Right lobe of liver (tissue), 6 donors: ENCODE measurements at regions not wholly inside any gene's neighbourhood (a gene's known extent, or its start where the extent isn't known, plus 50 kb on each side); places are given as distances from the start of the nearest gene placed in this dataset.

ENCODE experiments used
- ATAC-seq, 4 donors: fragments of 200-7000 bp; cut with Tn5 transposase; one replicate each; pipeline ENCODE4 v1.9.1; 2020; ENCODE audit warnings: mild to moderate bottlenecking in 4 of 4, moderate library complexity in 4 of 4
- DNase-seq, 3 donors: peaks; one replicate each; pipeline ENCODE4 v3.0.0-alpha.2; 2020
- H3K27ac ChIP-seq, 3 donors: fragments of 200-600 bp; one replicate each; pipeline ENCODE4 v1.8.0; 2022
- H3K27me3 ChIP-seq, 2 donors: fragments of 200-600 bp; one replicate each; pipeline ENCODE4 v1.8.0; 2022
- H3K36me3 ChIP-seq, 4 donors: fragments of 200-600 bp; sonication (generic) in 1 of 4; one replicate each; pipeline versions ENCODE4 v1.5.1 to v1.8.0; 2017 to 2022; ENCODE audit warnings: control low read depth in 1 of 4
- H3K4me1 ChIP-seq, 4 donors: fragments of 200-600 bp; sonication (generic) in 1 of 4; one replicate each; pipeline versions ENCODE4 v1.5.1 to v1.8.0; 2017 to 2022; ENCODE audit warnings: control low read depth in 1 of 4
- H3K4me3 ChIP-seq, 3 donors: fragments of 200-600 bp; one replicate each; pipeline ENCODE4 v1.8.0; 2022
- H3K9me3 ChIP-seq, 4 donors: fragments of 200-600 bp; sonication (generic) in 1 of 4; one replicate each; pipeline versions ENCODE4 v1.5.1 to v1.8.0; 2017 to 2022; ENCODE audit warnings: control low read depth in 1 of 4
- POLR2A ChIP-seq: fragments of 450-650 bp; IDR thresholded peaks from one replicate; pipeline ENCODE4 v1.6.1; 2017; ENCODE audit warnings: antibody characterized with exemption, mild to moderate bottlenecking
- WGBS: methylation state at CpG from one replicate; pipeline ENCODE4 v1.1.6; 2018; ENCODE audit warnings: low coverage, low lambda C conversion rate; ENCODE audit not compliant: insufficient coverage; ENCODE audit errors: missing lambda C conversion rate; 5-methylcytosine and 5-hydroxymethylcytosine counted together
- intact Hi-C, 2 donors: fragments of 100-400 bp; cut with DNase I; formaldehyde crosslinking; loops; one replicate each; pipeline versions ENCODE4 v1.11.2 to v1.14.1; 2022
- TF ChIP-seq, protein P1 (sequence below), 4 donors: fragments of 200-600 bp in 3 of 4; fragments of 450-650 bp in 1 of 4; IDR thresholded peaks; one replicate each; pipeline versions ENCODE4 v1.5.1 to v1.8.0; 2016 to 2022; ENCODE audit warnings: antibody characterized with exemption in 4 of 4, mild to moderate bottlenecking in 2 of 4
- donor health status: DM: no; HTN: yes; CAD: no.
- donor health status: DM: no; HTN: no; CAD: no.
- donor health status: DM: no; HTN: no; CAD: no.
- donor health status: DM: no; HTN: yes; CAD: no.
- donor health status: DM: no; HTN: yes; CAD: no.

DNA sequence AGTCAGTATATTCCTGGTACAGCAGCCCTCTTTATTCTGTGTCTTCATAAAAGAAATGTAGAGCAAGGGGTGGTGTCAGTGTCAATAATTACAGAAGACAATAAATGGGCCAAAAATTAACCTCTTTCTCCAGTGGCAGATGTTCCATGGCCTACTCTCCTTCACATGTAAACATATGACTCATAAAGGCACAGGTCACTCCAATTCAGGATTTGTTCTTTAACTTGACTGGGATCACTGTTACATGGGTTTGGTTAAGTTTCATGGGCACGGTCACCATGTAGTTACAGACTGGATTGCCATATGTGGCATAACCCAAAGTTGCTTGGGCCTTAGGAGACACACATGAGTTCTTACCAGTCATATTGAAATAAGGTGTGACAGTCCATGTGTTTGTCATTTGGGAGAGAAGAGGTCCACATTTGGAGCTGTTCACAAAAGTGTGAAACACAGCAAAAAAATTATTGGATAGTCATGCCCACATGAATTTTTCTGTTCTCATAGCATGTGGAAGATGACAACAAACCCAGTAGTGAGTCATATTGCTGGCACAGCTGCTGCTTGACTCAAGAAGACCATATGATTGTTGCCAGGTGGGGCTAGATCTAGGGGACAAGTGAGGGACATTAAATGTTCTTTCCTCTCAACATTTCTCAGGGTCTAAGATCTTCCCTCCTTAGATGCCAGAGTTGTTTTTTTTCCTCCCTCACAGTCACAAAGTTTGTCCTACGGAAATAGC, 68.1 kb upstream of the HTR2A start:
- peak in 1 of 4 donors; percentile 71 for ATAC-seq

DNA sequence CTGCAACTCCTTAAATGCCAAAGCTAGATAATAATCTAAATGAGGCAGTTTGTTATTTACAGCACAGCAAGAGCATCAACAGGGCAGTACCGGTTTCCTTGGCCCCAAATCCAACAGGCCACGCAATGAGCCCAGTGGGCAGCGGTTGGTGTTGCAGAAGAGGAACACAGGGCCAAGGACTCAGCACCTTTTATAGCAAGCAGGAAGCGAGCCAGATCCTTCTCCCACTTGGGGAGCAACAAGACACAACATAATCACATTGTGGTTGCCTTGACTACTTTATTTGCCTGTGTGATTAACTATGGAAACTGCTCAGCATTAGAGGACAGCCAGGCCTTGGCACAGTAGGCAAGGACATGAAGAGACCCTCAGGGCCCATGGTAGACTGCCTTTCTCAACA, 67.1 kb upstream of the HTR2A start:
- 84% methylated on average over 2 of the region's 4 CpGs for WGBS
- no peak for ATAC-seq

More for the DNA sequence above, 68.1 kb upstream of the HTR2A start:
- no peak overlapping the region for H3K4me3 ChIP-seq
- no peak for DNase-seq
- intact Hi-C loops = no loop called here
- no peaks in the 10 kb centered on the region for H3K27me3 ChIP-seq
- no peaks in the 10 kb centered on the region for H3K4me1 ChIP-seq
- TF ChIP-seq, protein P1, sequence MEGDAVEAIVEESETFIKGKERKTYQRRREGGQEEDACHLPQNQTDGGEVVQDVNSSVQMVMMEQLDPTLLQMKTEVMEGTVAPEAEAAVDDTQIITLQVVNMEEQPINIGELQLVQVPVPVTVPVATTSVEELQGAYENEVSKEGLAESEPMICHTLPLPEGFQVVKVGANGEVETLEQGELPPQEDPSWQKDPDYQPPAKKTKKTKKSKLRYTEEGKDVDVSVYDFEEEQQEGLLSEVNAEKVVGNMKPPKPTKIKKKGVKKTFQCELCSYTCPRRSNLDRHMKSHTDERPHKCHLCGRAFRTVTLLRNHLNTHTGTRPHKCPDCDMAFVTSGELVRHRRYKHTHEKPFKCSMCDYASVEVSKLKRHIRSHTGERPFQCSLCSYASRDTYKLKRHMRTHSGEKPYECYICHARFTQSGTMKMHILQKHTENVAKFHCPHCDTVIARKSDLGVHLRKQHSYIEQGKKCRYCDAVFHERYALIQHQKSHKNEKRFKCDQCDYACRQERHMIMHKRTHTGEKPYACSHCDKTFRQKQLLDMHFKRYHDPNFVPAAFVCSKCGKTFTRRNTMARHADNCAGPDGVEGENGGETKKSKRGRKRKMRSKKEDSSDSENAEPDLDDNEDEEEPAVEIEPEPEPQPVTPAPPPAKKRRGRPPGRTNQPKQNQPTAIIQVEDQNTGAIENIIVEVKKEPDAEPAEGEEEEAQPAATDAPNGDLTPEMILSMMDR (IDR thresholded peaks at IDR 0.05) = no peak
- no peak for TF ChIP-seq POLR2A
- no peaks in the 10 kb centered on the region for H3K9me3 ChIP-seq
- H3K36me3 ChIP-seq = no peaks in the 10 kb centered on the region
- WGBS = 43% methylated on average over 2 of the region's 2 CpGs
- no peak overlapping the region for H3K27ac ChIP-seq

DNA sequence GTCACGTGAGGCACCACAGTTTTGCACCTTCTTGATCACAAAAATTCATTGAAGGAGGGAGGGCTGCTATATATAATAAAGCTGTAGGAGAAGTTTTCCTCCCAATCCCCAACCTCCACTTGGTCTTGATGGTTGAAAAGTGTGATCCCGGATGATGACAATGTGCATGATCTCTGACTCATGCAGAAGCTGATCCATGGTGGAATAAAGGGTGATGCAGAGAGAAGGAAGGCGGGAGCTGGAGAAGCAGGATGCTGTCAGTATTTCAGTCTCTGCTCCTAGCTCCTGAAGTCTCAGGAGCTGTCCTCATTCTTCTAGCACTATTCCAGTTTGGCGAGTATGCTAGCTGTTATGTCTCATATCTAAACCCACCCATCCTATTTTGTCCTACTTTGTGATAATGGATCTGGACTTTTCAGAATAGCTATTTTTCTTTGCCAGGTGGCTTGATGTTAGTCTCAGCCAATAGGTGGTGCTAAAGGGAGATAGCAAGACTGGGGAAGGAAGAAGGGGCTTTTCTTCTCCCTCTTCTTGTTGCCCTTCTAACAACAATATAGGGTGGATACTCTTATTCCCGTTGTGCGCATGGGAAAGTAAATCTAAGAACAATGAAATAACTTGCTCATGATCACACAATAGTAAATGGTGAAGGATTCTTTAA, 65.6 kb upstream of the HTR2A start:
- intact Hi-C loops = no loop called here

More for the DNA sequence above, 67.1 kb upstream of the HTR2A start:
- Histone ChIP-seq H3K36me3 (no peaks in the 10 kb centered on the region), H3K27ac (no peak overlapping the region), H3K27me3 (no peaks in the 10 kb centered on the region), H3K4me1 (no peaks in the 10 kb centered on the region), H3K4me3 (no peak overlapping the region), H3K9me3 (no peaks in the 10 kb centered on the region)
- intact Hi-C loops = no loop called here
- DNase-seq = no peak
- TF ChIP-seq, protein P1 (IDR thresholded peaks at IDR 0.05) = no peak
- TF ChIP-seq POLR2A = no peak

DNA sequence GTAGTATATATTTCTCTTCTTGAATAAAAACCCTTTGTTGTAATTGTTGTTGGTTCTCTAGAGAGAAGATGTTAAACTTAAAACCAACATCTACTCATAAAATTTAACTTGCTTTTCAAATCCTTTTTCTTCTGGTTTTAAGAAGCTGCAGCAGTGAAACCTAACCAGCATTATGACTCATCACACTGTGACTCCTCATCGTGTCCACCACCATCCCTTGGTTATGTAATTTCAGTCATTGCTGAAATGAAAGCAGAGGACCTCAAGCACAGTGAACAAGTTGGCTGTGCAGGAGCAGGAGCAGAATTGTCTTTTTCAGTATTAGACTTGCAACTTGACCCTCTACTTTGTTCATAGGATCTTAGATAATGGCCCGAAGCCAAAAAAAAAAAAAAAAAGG, 64.9 kb upstream of the HTR2A start:
- ATAC-seq (peak in 1 of 4 donors; percentile 70), DNase-seq (no peak)
- Histone ChIP-seq H3K36me3 (no peaks in the 10 kb centered on the region), H3K4me1 (no peaks in the 10 kb centered on the region), H3K27ac (no peak overlapping the region), H3K9me3 (no peaks in the 10 kb centered on the region), H3K27me3 (no peaks in the 10 kb centered on the region), H3K4me3 (no peak overlapping the region)
- WGBS = 44% methylated on average over 2 of the region's 2 CpGs
- intact Hi-C loops = no loop called here
- no peak for TF ChIP-seq POLR2A
- TF ChIP-seq, protein P1 (IDR thresholded peaks at IDR 0.05) = no peak

More for the DNA sequence above, 65.6 kb upstream of the HTR2A start:
- Histone ChIP-seq H3K4me1 (no peaks in the 10 kb centered on the region), H3K4me3 (no peak overlapping the region), H3K27me3 (no peaks in the 10 kb centered on the region), H3K27ac (no peak overlapping the region), H3K36me3 (no peaks in the 10 kb centered on the region), H3K9me3 (no peaks in the 10 kb centered on the region)
- DNase-seq = no peak
- ATAC-seq = no peak
- TF ChIP-seq, protein P1 (IDR thresholded peaks at IDR 0.05) = peak in 3 of 4 donors; percentile 18 to 36 (median 19)
- TF ChIP-seq POLR2A = no peak
- WGBS = 81% methylated on average over 6 of the region's 6 CpGs
